ENCODE measurements at regions not wholly inside any gene's neighbourhood (a gene's known extent, or its start where the extent isn't known, plus 50 kb on each side); places are given as distances from the start of the nearest gene placed in this dataset.
"Not testable (repeated sequence)": the region's sequence is repeated elsewhere in the genome, so short reads cannot be mapped to it uniquely, and the experiment has no call there.

- no peak overlapping the region for H3K4me3 ChIP-seq (ENCODE audit: low read depth, low read length)
- no peak for TF ChIP-seq CTCF (IDR thresholded peaks at IDR 0.05; ENCODE audit: control insufficient read depth, extremely low read depth, insufficient read depth)
Measured at GRCh38 chr5:169384661-169385060, 83.7 kb upstream of the SLIT3 start.

GRCh38 chr5:169374761-169375160, 73.8 kb upstream of the SLIT3 start:
- no peak for TF ChIP-seq CTCF (IDR thresholded peaks at IDR 0.05; ENCODE audit: control insufficient read depth, extremely low read depth, insufficient read depth)
- DNase-seq (ENCODE audit: low read depth), result no peak
- no peak overlapping the region for H3K4me3 ChIP-seq (ENCODE audit: low read depth, low read length)

More at GRCh38 chr5:169384661-169385060, 83.7 kb upstream of the SLIT3 start:
- no peak for DNase-seq (ENCODE audit: low read depth)

- H3K4me3 ChIP-seq (ENCODE audit: low read depth, low read length), result no peak overlapping the region
- no peak for DNase-seq (ENCODE audit: low read depth)
- no peak for TF ChIP-seq CTCF (IDR thresholded peaks at IDR 0.05; ENCODE audit: control insufficient read depth, extremely low read depth, insufficient read depth)
Measured at GRCh38 chr5:169374111-169374510, 73.2 kb upstream of the SLIT3 start.

- H3K4me3 ChIP-seq (ENCODE audit: low read depth, low read length); DNase-seq (ENCODE audit: low read depth): not testable (repeated sequence)
Measured at GRCh38 chr5:169371801-169372200, 70.9 kb upstream of the SLIT3 start.

GRCh38 chr5:169369130-169369529, 68.2 kb upstream of the SLIT3 start:
- DNase-seq (ENCODE audit: low read depth), result no peak
- TF ChIP-seq CTCF (IDR thresholded peaks at IDR 0.05; ENCODE audit: control insufficient read depth, extremely low read depth, insufficient read depth), result no peak
- no peak overlapping the region for H3K4me3 ChIP-seq (ENCODE audit: low read depth, low read length)

- DNase-seq (ENCODE audit: low read depth), result no peak
- H3K4me3 ChIP-seq (ENCODE audit: low read depth, low read length), result no peak overlapping the region
- no peak for TF ChIP-seq CTCF (IDR thresholded peaks at IDR 0.05; ENCODE audit: control insufficient read depth, extremely low read depth, insufficient read depth)
Measured at GRCh38 chr5:169367861-169368260, 66.9 kb upstream of the SLIT3 start.

GRCh38 chr5:169357291-169357690, 56.4 kb upstream of the SLIT3 start:
- H3K4me3 ChIP-seq (ENCODE audit: low read depth, low read length), result no peak overlapping the region
- no peak for DNase-seq (ENCODE audit: low read depth)
- TF ChIP-seq CTCF (IDR thresholded peaks at IDR 0.05; ENCODE audit: control insufficient read depth, extremely low read depth, insufficient read depth), result no peak

Measured in LNCaP clone FGC (cell line).